Left renal pelvis (tissue), 4 donors: ENCODE measurements at regions not wholly inside any gene's neighbourhood (a gene's known extent, or its start where the extent isn't known, plus 50 kb on each side); places are given as distances from the start of the nearest gene placed in this dataset.
"Not testable (repeated sequence)": the region's sequence is repeated elsewhere in the genome, so short reads cannot be mapped to it uniquely, and the experiment has no call there.

Experiments
- DNase-seq, 4 donors: peaks; one replicate each; pipeline ENCODE4 v3.0.0-alpha.2; 2013; ENCODE audit warnings: low read depth in 4 of 4, low spot score in 3 of 4

GRCh38 chr6:126880964-126881363 is 237.5 kb upstream of the RSPO3 start:
- no peak for DNase-seq

DNA sequence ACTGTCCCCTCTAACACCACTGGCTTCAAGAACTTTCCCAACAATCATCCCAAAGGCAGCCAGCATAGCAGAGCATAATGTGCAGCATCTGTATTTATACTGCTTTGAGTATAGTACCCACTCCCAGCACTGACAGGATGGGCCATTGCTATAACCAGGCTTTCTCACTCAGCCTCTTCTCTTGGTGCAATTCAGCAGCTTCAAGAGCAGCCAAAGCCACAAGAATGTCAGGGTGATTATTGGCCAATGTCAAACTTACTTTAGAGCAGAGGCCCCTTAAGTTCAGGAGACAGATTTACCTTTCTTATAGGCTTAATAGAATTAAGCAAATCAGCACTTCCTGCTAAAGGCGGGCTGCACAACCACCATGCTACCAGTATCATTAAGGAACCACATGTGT is 232.4 kb upstream of the RSPO3 start:
- no peak for DNase-seq

DNA sequence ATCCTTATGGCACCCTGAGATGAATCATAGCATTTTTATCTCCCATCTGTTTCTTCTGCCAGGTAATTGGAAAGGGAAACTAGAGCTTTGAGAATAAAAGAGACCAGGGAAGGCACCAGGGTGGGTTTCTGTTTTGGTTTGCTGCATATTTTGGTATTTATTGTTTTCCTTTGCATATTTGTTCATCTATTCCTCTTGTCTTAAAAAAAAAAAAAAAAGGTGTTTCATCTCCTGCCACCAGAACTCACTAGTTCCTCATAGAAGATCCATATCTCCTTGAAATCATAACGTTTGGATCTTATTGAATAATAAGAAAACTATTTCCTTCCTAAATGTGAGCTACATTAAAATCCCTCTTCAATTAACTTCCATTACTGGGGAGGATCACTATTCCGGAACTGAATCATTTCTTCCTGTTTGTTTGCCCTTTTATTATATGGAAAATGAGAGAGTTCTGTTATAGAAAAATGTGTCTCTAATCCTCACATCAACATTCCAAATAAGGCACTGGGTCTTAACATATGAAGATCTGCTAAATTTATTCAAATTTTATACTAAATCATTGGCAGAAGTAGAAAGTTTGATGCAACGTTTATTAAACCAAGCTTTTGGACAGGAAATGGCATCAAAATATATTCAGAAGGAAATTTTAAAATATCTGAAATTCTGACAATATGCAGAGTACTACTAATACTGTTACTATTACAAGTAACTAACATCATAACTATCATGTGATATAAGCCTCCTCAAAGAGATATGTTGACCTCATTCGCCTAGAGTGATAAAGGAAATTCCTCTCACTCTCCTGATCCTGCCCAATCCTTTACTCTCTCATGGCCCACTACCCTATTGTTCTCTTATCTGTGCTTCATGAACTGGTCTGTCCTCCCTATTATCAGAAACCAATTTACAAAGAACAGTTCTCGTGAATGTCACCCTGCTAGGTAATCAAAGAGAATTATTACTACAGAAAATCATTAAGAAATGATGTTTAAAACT is 229.4 kb upstream of the RSPO3 start:
- no peak for DNase-seq

DNA sequence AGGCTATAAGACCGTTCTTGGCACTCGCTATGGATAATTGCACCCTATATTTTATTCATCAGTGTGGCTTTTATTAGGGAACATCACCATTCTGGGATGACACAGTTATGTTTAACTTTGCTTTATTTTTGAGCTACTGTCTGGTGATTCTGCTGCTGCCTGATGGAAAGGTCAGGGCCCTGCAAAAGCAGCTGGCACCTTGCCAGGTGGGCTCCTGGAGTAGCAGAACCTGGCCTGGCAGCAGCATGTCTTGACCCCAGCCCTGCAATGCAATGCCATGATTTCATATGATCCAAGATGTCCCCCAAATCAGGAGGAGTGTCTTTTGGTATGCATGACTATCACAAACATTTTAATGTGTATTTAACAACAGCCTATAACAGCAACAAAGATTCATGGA is 228.4 kb upstream of the RSPO3 start:
- DNase-seq, result no peak

- DNase-seq, result no peak
These were observed 227.3 kb upstream of the RSPO3 start for GRCh38 chr6:126891158-126891557.

GRCh38 chr6:126892869-126893268 is 225.6 kb upstream of the RSPO3 start:
- not testable (repeated sequence) for DNase-seq

GRCh38 chr6:126897758-126898157 is 220.7 kb upstream of the RSPO3 start:
- no peak for DNase-seq

GRCh38 chr6:126904176-126904575 is 214.3 kb upstream of the RSPO3 start:
- DNase-seq, result no peak

DNA sequence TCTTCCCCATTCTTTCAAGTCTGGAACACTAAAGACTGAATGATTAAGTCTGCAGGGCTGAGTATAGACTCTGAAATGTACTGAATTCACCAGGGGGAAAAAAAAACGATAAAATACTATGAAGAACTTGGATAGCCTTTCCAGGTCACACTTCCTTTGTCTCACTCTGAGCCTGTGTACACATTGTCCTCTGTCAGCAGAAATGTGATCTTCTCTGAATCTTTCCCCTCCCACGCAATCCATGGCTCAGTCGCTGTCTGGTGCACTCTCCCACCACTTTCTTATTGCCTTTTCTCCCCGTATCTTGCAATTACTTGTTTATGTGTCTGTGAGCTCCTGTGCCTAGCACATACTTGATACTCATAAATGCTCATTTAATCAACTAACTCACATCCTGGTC is 212.6 kb upstream of the RSPO3 start:
- DNase-seq, result peak in 1 of 4 donors; percentile 36

DNA sequence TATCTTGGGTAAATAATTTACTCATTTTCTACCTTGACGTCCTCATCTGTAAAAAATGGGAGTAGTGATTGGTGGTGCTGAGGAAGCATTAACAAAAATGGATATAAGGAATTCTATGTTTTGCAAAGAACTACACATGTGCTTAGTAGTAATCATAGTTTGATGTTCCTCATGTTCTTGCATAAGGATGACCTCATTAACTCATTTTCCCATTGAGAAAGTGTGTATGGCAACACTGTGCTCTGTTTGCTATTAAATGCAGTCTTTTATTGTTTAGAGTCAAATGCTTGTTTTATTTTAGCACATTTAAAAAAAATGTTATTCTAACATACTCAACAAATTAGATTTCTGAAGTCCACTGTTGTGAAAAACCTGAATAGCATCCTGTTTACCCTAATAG is 211.2 kb upstream of the RSPO3 start:
- DNase-seq, result no peak

DNA sequence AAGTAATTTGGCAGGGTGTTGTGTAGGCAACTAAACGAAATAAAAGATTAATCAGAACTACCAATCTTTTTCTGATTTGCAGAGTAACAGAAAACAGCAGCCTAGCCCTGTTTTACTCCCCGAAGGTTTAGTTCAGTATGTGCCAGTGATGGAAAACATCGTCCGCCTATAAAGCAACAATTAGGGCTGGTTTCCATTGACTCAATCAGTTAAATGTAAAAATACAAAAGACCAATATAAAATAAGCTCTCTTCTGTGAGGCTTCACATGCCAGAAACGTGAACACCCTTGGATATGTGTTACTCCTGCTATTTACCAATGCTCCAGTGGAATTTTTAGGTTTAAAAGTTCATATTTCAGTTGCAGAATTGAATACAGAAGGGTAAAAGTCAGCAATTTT is 210.5 kb upstream of the RSPO3 start:
- DNase-seq, result no peak

- DNase-seq, result no peak
These were observed 209.0 kb upstream of the RSPO3 start for GRCh38 chr6:126909493-126909892.

DNA sequence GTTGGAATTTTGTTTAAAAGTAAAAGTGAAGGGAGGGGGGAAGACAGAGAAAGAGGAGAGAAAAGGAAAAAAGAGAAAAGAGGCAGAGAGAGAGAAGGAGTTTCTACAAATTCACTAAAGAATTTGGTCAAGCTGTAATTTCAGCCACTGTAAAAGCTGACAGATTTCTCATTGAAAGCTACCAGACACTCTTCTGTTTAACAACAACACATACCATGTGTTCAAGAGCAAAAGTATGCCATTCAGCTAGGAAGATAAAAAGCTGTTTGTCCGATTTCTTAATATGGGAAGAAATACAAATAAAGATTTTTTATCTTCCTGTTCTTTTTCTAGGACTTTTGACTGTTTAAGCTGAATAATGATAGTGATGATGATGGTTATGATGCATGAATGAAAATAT is 204.8 kb upstream of the RSPO3 start:
- no peak for DNase-seq

- DNase-seq, result no peak
These were observed 204.3 kb upstream of the RSPO3 start for GRCh38 chr6:126914172-126914571.

DNA sequence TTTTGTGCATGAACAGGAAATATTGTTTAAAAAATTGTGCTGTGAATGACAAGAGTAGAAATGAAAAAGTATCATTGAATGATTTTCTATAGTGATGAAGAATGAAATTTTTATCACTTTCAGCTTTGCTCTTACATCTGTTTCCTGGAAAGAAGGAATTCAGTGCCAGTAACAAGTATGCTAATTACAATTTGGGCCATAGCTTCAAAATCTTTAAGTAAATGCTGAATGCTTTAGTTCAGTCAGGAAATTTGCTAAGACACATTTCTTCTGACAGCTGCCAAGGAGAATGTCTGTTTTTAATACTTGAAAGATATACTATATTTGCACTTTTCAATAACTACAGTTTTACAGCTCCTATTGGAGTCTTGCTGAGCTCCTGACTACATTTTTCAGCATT is 203.7 kb upstream of the RSPO3 start:
- DNase-seq, result no peak

GRCh38 chr6:126919947-126920346 is 198.5 kb upstream of the RSPO3 start:
- no peak for DNase-seq

GRCh38 chr6:126923807-126924206 is 194.7 kb upstream of the RSPO3 start:
- DNase-seq, result no peak

DNA sequence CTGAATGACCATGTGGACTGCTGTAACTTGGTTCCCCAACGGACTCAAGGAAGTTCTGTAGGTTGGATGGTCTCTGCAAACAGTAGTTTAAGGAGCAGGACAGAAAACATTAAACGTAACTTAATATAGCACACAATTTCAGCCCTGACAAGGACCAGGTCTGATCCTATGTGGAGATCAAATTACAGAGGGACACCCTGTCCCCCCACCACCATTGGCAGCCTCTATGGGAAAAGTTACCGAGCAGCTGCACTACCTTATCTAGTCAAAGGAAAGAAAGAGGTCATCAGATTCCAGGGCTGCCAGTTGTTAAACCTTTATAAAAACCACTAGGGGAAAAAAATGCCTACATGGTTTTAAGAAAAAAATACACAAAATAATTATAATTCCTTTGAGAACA is 191.5 kb upstream of the RSPO3 start:
- DNase-seq, result no peak

DNA sequence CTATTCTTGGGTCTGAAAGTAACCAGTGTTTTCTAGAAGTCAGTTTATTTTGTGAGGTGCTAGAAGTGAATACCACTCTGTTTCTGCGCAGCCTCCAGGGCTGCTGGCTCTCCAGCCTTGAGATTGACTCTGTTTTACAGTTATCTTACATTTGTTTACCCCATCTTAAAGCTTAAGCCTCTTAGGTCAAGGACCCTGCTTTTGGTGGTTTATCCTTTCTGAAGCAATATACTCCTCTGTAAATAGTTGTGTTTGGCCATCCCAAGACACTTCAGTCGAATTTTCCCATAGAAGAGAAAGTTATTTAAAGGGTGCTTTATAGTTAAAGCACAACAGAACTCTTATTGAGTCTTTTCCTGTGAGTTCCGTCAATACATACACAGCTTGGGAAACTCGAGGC is 190.6 kb upstream of the RSPO3 start:
- DNase-seq, result no peak

DNA sequence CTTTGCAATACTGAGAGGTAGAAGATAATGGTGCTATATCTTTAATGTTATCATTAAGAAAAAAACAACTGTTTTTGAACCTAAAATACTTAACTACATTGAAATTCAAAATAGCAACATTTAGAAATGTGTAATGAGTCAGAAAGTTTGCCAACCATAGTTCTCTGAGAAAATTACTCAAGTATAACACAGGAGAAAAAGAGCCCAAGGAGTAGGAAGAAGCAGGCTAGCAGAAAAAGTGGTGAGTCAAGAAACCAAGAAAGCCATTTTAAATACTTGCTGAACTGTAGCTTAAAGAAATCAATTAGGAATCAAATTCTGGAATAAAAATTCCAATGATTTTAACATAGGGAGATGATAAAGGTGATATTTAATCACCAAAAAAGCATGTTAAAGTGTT is 181.0 kb upstream of the RSPO3 start:
- no peak for DNase-seq

GRCh38 chr6:126939784-126940183 is 178.7 kb upstream of the RSPO3 start:
- DNase-seq, result no peak

GRCh38 chr6:126941751-126942150 is 176.7 kb upstream of the RSPO3 start:
- no peak for DNase-seq

GRCh38 chr6:126944512-126944911 is 174.0 kb upstream of the RSPO3 start:
- DNase-seq, result no peak
